H9 (cell line): ENCODE measurements at regions not wholly inside any gene's neighbourhood (a gene's known extent, or its start where the extent isn't known, plus 50 kb on each side); places are given as distances from the start of the nearest gene placed in this dataset.

Experiments used
- DNase-seq: peaks from one replicate; pipeline ENCODE4 v3.0.0-alpha.2; 2017
- H2AFZ ChIP-seq: one replicate; pipeline ENCODE4 v1.6.1; 2013; ENCODE audit warnings: mild to moderate bottlenecking, low read length, control low read depth, moderate library complexity
- H2AK5ac ChIP-seq: 2 replicates; pipeline ENCODE4 v1.6.1; 2013; ENCODE audit warnings: low read length, control low read depth, mixed read lengths; ENCODE audit not compliant: insufficient read length
- H2BK120ac ChIP-seq: one replicate; pipeline ENCODE4 v1.6.1; 2013; ENCODE audit warnings: low read depth, mild to moderate bottlenecking, low read length, control low read depth, inconsistent platforms; ENCODE audit not compliant: poor library complexity, severe bottlenecking
- H2BK12ac ChIP-seq: 2 replicates; pipeline ENCODE4 v1.6.1; 2013; ENCODE audit warnings: low read length, control low read depth, mixed read lengths, low read depth; ENCODE audit not compliant: insufficient read length
- H2BK15ac ChIP-seq: 2 replicates; pipeline ENCODE4 v1.6.1; 2013; ENCODE audit warnings: low read depth, low read length, control low read depth
- H2BK20ac ChIP-seq: one replicate; pipeline ENCODE4 v1.6.1; 2013; ENCODE audit warnings: low read depth, mild to moderate bottlenecking, low read length, control low read depth, inconsistent platforms; ENCODE audit not compliant: poor library complexity, severe bottlenecking
- H2BK5ac ChIP-seq: 2 replicates; pipeline ENCODE4 v1.6.1; 2013; ENCODE audit warnings: low read length, control low read depth, mixed read lengths; ENCODE audit not compliant: insufficient read length
- H3K14ac ChIP-seq: 2 replicates; pipeline ENCODE4 v1.6.1; 2013; ENCODE audit warnings: low read length, control low read depth; ENCODE audit not compliant: insufficient read depth
- H3K18ac ChIP-seq: 2 replicates; pipeline ENCODE4 v1.6.1; 2013; ENCODE audit warnings: low read depth, mild to moderate bottlenecking, mixed read lengths, low read length, control low read depth; ENCODE audit not compliant: insufficient read length
- H3K23ac ChIP-seq: 2 replicates; pipeline ENCODE4 v1.6.1; 2013; ENCODE audit warnings: low read length, control low read depth, mixed read lengths, low read depth; ENCODE audit not compliant: insufficient read length
- H3K23me2 ChIP-seq: 2 replicates; pipeline ENCODE4 v1.6.1; 2013; ENCODE audit warnings: low read depth, mild to moderate bottlenecking, mixed read lengths, low read length, control low read depth; ENCODE audit not compliant: insufficient read length, poor library complexity, severe bottlenecking
- H3K27ac ChIP-seq: 2 replicates; pipeline ENCODE4 v1.5.1; 2013; ENCODE audit warnings: low read length, control low read depth, mixed read lengths, low read depth; ENCODE audit not compliant: insufficient read length
- H3K27me3 ChIP-seq: 2 replicates; pipeline ENCODE4 v1.6.1; 2013; ENCODE audit warnings: low read length, control low read depth, inconsistent platforms; ENCODE audit not compliant: insufficient read depth
- H3K4ac ChIP-seq: 2 replicates; pipeline ENCODE4 v1.6.1; 2013; ENCODE audit warnings: low read depth, mild to moderate bottlenecking, control low read depth, inconsistent platforms, low read length, moderate library complexity
- H3K4me1 ChIP-seq: 2 replicates; pipeline ENCODE4 v1.6.1; 2013; ENCODE audit warnings: low read length, control low read depth, inconsistent platforms; ENCODE audit not compliant: insufficient read depth
- H3K4me2 ChIP-seq: 2 replicates; pipeline ENCODE4 v1.6.1; 2013; ENCODE audit warnings: low read length, control low read depth, mixed read lengths; ENCODE audit not compliant: insufficient read length, insufficient read depth
- H3K56ac ChIP-seq: 2 replicates; pipeline ENCODE4 v1.6.1; 2013; ENCODE audit warnings: low read depth, mild to moderate bottlenecking, mixed read lengths, low read length, control low read depth; ENCODE audit not compliant: insufficient read length
- H3K79me1 ChIP-seq: 2 replicates; pipeline ENCODE4 v1.6.1; 2013; ENCODE audit warnings: low read depth, mild to moderate bottlenecking, moderate library complexity, low read length, control low read depth, inconsistent platforms; ENCODE audit not compliant: insufficient read depth, poor library complexity, severe bottlenecking
- H3K79me2 ChIP-seq: 2 replicates; pipeline ENCODE4 v1.6.1; 2013; ENCODE audit warnings: low read length, control low read depth, inconsistent platforms; ENCODE audit not compliant: insufficient read depth
- H3K9ac ChIP-seq: 2 replicates; pipeline ENCODE4 v1.6.1; 2013; ENCODE audit warnings: low read length, control low read depth, mixed read lengths; ENCODE audit not compliant: insufficient read length; ENCODE audit errors: extremely low read depth
- H3K9me3 ChIP-seq: one replicate; pipeline ENCODE4 v1.6.1; 2013; ENCODE audit warnings: low read depth, low read length, inconsistent platforms; ENCODE audit not compliant: control insufficient read depth
- H3T11ph ChIP-seq: one replicate; pipeline ENCODE4 v1.6.1; 2013; ENCODE audit warnings: mild to moderate bottlenecking, low read length, control low read depth, inconsistent platforms
- H4K20me1 ChIP-seq: one replicate; pipeline ENCODE4 v1.6.1; 2013; ENCODE audit not compliant: control insufficient read depth, insufficient read length, insufficient read depth
- H4K5ac ChIP-seq: 2 replicates; pipeline ENCODE4 v1.6.1; 2013; ENCODE audit warnings: low read depth, mild to moderate bottlenecking, mixed read lengths, low read length, control low read depth; ENCODE audit not compliant: insufficient read length
- H4K8ac ChIP-seq: replicated peaks from 2 replicates; pipeline ENCODE4 v1.6.1; 2013; ENCODE audit warnings: low read length, control low read depth, mixed read lengths, low read depth; ENCODE audit not compliant: insufficient read length
- H4K91ac ChIP-seq: 2 replicates; pipeline ENCODE4 v1.6.1; 2013; ENCODE audit warnings: low read depth, mild to moderate bottlenecking, moderate library complexity, mixed read lengths, low read length, control low read depth; ENCODE audit not compliant: insufficient read length
- H3K27ac Mint-ChIP-seq, 3 experiments: 2 replicates in 2 of 3; 3 replicates in 1 of 3; pipeline ENCODE4 v1.8.0; 2020 to 2021; ENCODE audit warnings: mixed read lengths in 3 of 3, mild to moderate bottlenecking in 1 of 3, moderate library complexity in 1 of 3
- H3K27me3 Mint-ChIP-seq: 2 replicates; pipeline ENCODE4 v1.8.0; 2021; ENCODE audit warnings: low read depth, mild to moderate bottlenecking, moderate library complexity, mixed read lengths
- H3K36me3 Mint-ChIP-seq, 3 experiments: 2 replicates in 2 of 3; 3 replicates in 1 of 3; pipeline ENCODE4 v1.8.0; 2020 to 2021; ENCODE audit warnings: low read depth in 3 of 3, mixed read lengths in 3 of 3; ENCODE audit not compliant: insufficient read depth in 1 of 3
- H3K4me1 Mint-ChIP-seq, 2 experiments: 2 replicates each; pipeline ENCODE4 v1.8.0; 2020; ENCODE audit warnings: mixed read lengths in 2 of 2
- H3K4me3 Mint-ChIP-seq, 2 experiments: 2 replicates in 1 of 2; 3 replicates in 1 of 2; pipeline ENCODE4 v1.8.0; 2020 to 2021; ENCODE audit warnings: mild to moderate bottlenecking in 2 of 2, mixed read lengths in 2 of 2, moderate library complexity in 1 of 2
- H3K9me3 Mint-ChIP-seq, 2 experiments: 2 replicates in 1 of 2; 3 replicates in 1 of 2; pipeline ENCODE4 v1.8.0; 2020; ENCODE audit warnings: mild to moderate bottlenecking in 2 of 2, mixed read lengths in 2 of 2, moderate library complexity in 1 of 2
- CTCF ChIP-seq: fragments of 200-600 bp; sonication (generic); conservative IDR thresholded peaks from 3 replicates; pipeline ENCODE4 v1.8.0; 2021; ENCODE audit warnings: antibody characterized with exemption, mild to moderate bottlenecking

GRCh38 chr9:23039402-23039801 lies 592.8 kb downstream of the DMRTA1 start:
- H3K27ac Mint-ChIP-seq = no peak overlapping the region
- no peak overlapping the region for H3K27ac ChIP-seq
- H3K56ac ChIP-seq = no peak overlapping the region
- H3K36me3 Mint-ChIP-seq = no peaks in the 10 kb centered on the region
- H3K23me2 ChIP-seq = no peaks in the 10 kb centered on the region
- H2BK20ac ChIP-seq = no peak overlapping the region
- H4K20me1 ChIP-seq = no peaks in the 10 kb centered on the region
- no peak overlapping the region for H2AFZ ChIP-seq
- H3K4ac ChIP-seq = no peak overlapping the region
- H3K9ac ChIP-seq = no peak overlapping the region
- no peak overlapping the region for H3K23ac ChIP-seq
- no peaks in the 10 kb centered on the region for H3K79me2 ChIP-seq
- no peaks in the 10 kb centered on the region for H3K27me3 ChIP-seq
- H4K91ac ChIP-seq = no peak overlapping the region
- no peak overlapping the region for H2BK12ac ChIP-seq
- no peak for DNase-seq
- H3K79me1 ChIP-seq = no peaks in the 10 kb centered on the region
- H3K4me3 Mint-ChIP-seq = no peak overlapping the region
- H3K4me2 ChIP-seq = no peak overlapping the region
- no peak overlapping the region for H2BK120ac ChIP-seq
- H3K4me1 ChIP-seq = no peaks in the 10 kb centered on the region
- no peaks in the 10 kb centered on the region for H3K9me3 ChIP-seq
- no peak for TF ChIP-seq CTCF
- no peak overlapping the region for H2AK5ac ChIP-seq
- H3T11ph ChIP-seq = no peak overlapping the region
- H2BK15ac ChIP-seq = no peak overlapping the region
- no peak overlapping the region for H2BK5ac ChIP-seq
- H3K14ac ChIP-seq = no peak overlapping the region
- H3K4me1 Mint-ChIP-seq = no peaks in the 10 kb centered on the region
- no peak overlapping the region for H4K8ac ChIP-seq
- no peaks in the 10 kb centered on the region for H3K27me3 Mint-ChIP-seq
- H3K9me3 Mint-ChIP-seq = no peaks in the 10 kb centered on the region
- no peak overlapping the region for H4K5ac ChIP-seq
- H3K18ac ChIP-seq = no peak overlapping the region
